SJSA1 (cell line): ENCODE measurements at regions not wholly inside any gene's neighbourhood (a gene's known extent, or its start where the extent isn't known, plus 50 kb on each side); places are given as distances from the start of the nearest gene placed in this dataset.

Experiments used
- DNase-seq, 2 experiments: peaks; one replicate each; pipeline ENCODE4 v3.0.0-alpha.2; 2015 to 2020; ENCODE audit warnings: low spot score in 2 of 2, low read depth in 1 of 2
- H3K27ac ChIP-seq: fragments of 250-450 bp; sonication (Bioruptor Pico); 2 replicates; pipeline ENCODE4 v1.5.1; 2020; ENCODE audit warnings: mild to moderate bottlenecking, moderate library complexity
- H3K27me3 ChIP-seq: fragments of 250-450 bp; sonication (Bioruptor Pico); replicated peaks from 2 replicates; pipeline ENCODE4 v1.5.1; 2020; ENCODE audit warnings: mild to moderate bottlenecking, moderate library complexity
- H3K36me3 ChIP-seq: fragments of 250-450 bp; sonication (Bioruptor Pico); 2 replicates; pipeline ENCODE4 v1.5.1; 2020; ENCODE audit warnings: mild to moderate bottlenecking
- H3K4me1 ChIP-seq: fragments of 250-450 bp; sonication (Bioruptor Pico); replicated peaks from 2 replicates; pipeline ENCODE4 v1.6.1; 2021; ENCODE audit warnings: mild to moderate bottlenecking
- H3K4me3 ChIP-seq: fragments of 250-450 bp; sonication (Bioruptor Pico); 2 replicates; pipeline ENCODE4 v1.5.1; 2020; ENCODE audit warnings: mild to moderate bottlenecking
- H3K9me3 ChIP-seq: fragments of 250-450 bp; sonication (Bioruptor Pico); replicated peaks from 2 replicates; pipeline ENCODE4 v1.5.1; 2020; ENCODE audit warnings: mild to moderate bottlenecking

- no peak overlapping the region for H3K4me3 ChIP-seq
- H3K27me3 ChIP-seq = no peaks in the 10 kb centered on the region
- no peaks in the 10 kb centered on the region for H3K36me3 ChIP-seq
- DNase-seq = no peak
- no peak overlapping the region for H3K27ac ChIP-seq
- H3K4me1 ChIP-seq = peaks cover 41% of the 10 kb centered on the region
- no peaks in the 10 kb centered on the region for H3K9me3 ChIP-seq
Observed at GRCh38 chr3:139769796-139770195, 92.0 kb upstream of the NMNAT3 start.

GRCh38 chr3:139764936-139765335 is 87.2 kb upstream of the NMNAT3 start:
- Histone ChIP-seq H3K4me1 (peaks cover 24% of the 10 kb centered on the region), H3K27me3 (no peaks in the 10 kb centered on the region), H3K27ac (no peak overlapping the region), H3K4me3 (no peak overlapping the region), H3K36me3 (no peaks in the 10 kb centered on the region), H3K9me3 (no peaks in the 10 kb centered on the region)
- peak; percentile 65 to 66 for DNase-seq

GRCh38 chr3:139764069-139764905 is 86.5 kb upstream of the NMNAT3 start:
- H3K4me3 ChIP-seq = no peak overlapping the region
- H3K27ac ChIP-seq = no peak overlapping the region
- no peak for DNase-seq

GRCh38 chr3:139762302-139762701 is 84.5 kb upstream of the NMNAT3 start:
- no peak for DNase-seq
- H3K9me3 ChIP-seq = no peaks in the 10 kb centered on the region
- H3K4me1 ChIP-seq = peaks cover 36% of the 10 kb centered on the region
- no peak overlapping the region for H3K4me3 ChIP-seq
- no peaks in the 10 kb centered on the region for H3K27me3 ChIP-seq
- H3K36me3 ChIP-seq = no peaks in the 10 kb centered on the region
- H3K27ac ChIP-seq = no peak overlapping the region

More at GRCh38 chr3:139764069-139764905, 86.5 kb upstream of the NMNAT3 start:
- Histone ChIP-seq H3K9me3 (no peaks in the 10 kb centered on the region), H3K27me3 (no peaks in the 10 kb centered on the region), H3K36me3 (no peaks in the 10 kb centered on the region), H3K4me1 (peaks cover 27% of the 10 kb centered on the region)

- Histone ChIP-seq H3K27me3 (no peaks in the 10 kb centered on the region), H3K36me3 (no peaks in the 10 kb centered on the region), H3K4me1 (peaks cover 25% of the 10 kb centered on the region), H3K4me3 (no peak overlapping the region), H3K27ac (no peak overlapping the region), H3K9me3 (no peaks in the 10 kb centered on the region)
- no peak for DNase-seq
Observed at GRCh38 chr3:139759470-139759869, 81.7 kb upstream of the NMNAT3 start.

GRCh38 chr3:139758654-139759291 is 81.0 kb upstream of the NMNAT3 start:
- Histone ChIP-seq H3K27ac (no peak overlapping the region), H3K4me3 (no peak overlapping the region), H3K36me3 (no peaks in the 10 kb centered on the region), H3K4me1 (peaks cover 18% of the 10 kb centered on the region), H3K27me3 (no peaks in the 10 kb centered on the region), H3K9me3 (no peaks in the 10 kb centered on the region)
- DNase-seq = peak; percentile 47 to 51

GRCh38 chr3:139757448-139758030 is 79.8 kb upstream of the NMNAT3 start:
- no peak overlapping the region for H3K4me3 ChIP-seq
- H3K27me3 ChIP-seq = no peaks in the 10 kb centered on the region
- H3K4me1 ChIP-seq = peaks cover 12% of the 10 kb centered on the region
- H3K9me3 ChIP-seq = no peaks in the 10 kb centered on the region
- no peak overlapping the region for H3K27ac ChIP-seq
- no peak for DNase-seq
- no peaks in the 10 kb centered on the region for H3K36me3 ChIP-seq

- no peaks in the 10 kb centered on the region for H3K36me3 ChIP-seq
- H3K27ac ChIP-seq = no peak overlapping the region
- DNase-seq = no peak
- H3K27me3 ChIP-seq = no peaks in the 10 kb centered on the region
- H3K4me3 ChIP-seq = no peak overlapping the region
- no peaks in the 10 kb centered on the region for H3K9me3 ChIP-seq
- peaks cover 12% of the 10 kb centered on the region for H3K4me1 ChIP-seq
Observed at GRCh38 chr3:139756529-139757103, 78.8 kb upstream of the NMNAT3 start.

- no peak for DNase-seq
- no peak overlapping the region for H3K4me3 ChIP-seq
- H3K36me3 ChIP-seq = no peaks in the 10 kb centered on the region
- peaks cover 12% of the 10 kb centered on the region for H3K4me1 ChIP-seq
- H3K27ac ChIP-seq = no peak overlapping the region
- H3K27me3 ChIP-seq = no peaks in the 10 kb centered on the region
- no peaks in the 10 kb centered on the region for H3K9me3 ChIP-seq
Observed at GRCh38 chr3:139755551-139755950, 77.8 kb upstream of the NMNAT3 start.

- no peaks in the 10 kb centered on the region for H3K36me3 ChIP-seq
- no peak overlapping the region for H3K27ac ChIP-seq
- DNase-seq = no peak
Observed at GRCh38 chr3:139751789-139752188, 74.0 kb upstream of the NMNAT3 start.

GRCh38 chr3:139746481-139746880 is 68.7 kb upstream of the NMNAT3 start:
- no peaks in the 10 kb centered on the region for H3K36me3 ChIP-seq
- DNase-seq = no peak
- H3K27ac ChIP-seq = no peak overlapping the region

More at GRCh38 chr3:139751789-139752188, 74.0 kb upstream of the NMNAT3 start:
- Histone ChIP-seq H3K27me3 (no peaks in the 10 kb centered on the region), H3K9me3 (no peaks in the 10 kb centered on the region), H3K4me1 (no peaks in the 10 kb centered on the region), H3K4me3 (no peak overlapping the region)

GRCh38 chr3:139745831-139746230 is 68.1 kb upstream of the NMNAT3 start:
- Histone ChIP-seq H3K36me3 (no peaks in the 10 kb centered on the region), H3K27me3 (no peaks in the 10 kb centered on the region), H3K4me3 (no peak overlapping the region), H3K4me1 (no peaks in the 10 kb centered on the region), H3K9me3 (no peaks in the 10 kb centered on the region), H3K27ac (no peak overlapping the region)
- peak in 1 of 2 experiments; percentile 21 for DNase-seq

More at GRCh38 chr3:139746481-139746880, 68.7 kb upstream of the NMNAT3 start:
- Histone ChIP-seq H3K4me3 (no peak overlapping the region), H3K27me3 (no peaks in the 10 kb centered on the region), H3K9me3 (no peaks in the 10 kb centered on the region), H3K4me1 (no peaks in the 10 kb centered on the region)

GRCh38 chr3:139738697-139739096 is 60.9 kb upstream of the NMNAT3 start:
- Histone ChIP-seq H3K9me3 (no peaks in the 10 kb centered on the region), H3K27me3 (no peaks in the 10 kb centered on the region; the same call in 1 of the 2 replicates), H3K27ac (no peak overlapping the region), H3K4me1 (no peaks in the 10 kb centered on the region), H3K36me3 (no peaks in the 10 kb centered on the region), H3K4me3 (no peak overlapping the region)
- DNase-seq = no peak
